Panc1 (cell line): ENCODE measurements at regions not wholly inside any gene's neighbourhood (a gene's known extent, or its start where the extent isn't known, plus 50 kb on each side); places are given as distances from the start of the nearest gene placed in this dataset.

Experiments used
- ATAC-seq: fragments of 200-7000 bp; cut with Tn5 transposase; 2 replicates; pipeline ENCODE4 v1.9.1; 2020; ENCODE audit warnings: mild to moderate bottlenecking, moderate library complexity
- BruUV-seq: library from RNA; stranded (reverse); fragments of 400-500 nt; replicated peaks from 2 replicates; lab custom pipeline; 2021; lab: Mats Ljungman, UMichigan
- CTCF ChIA-PET: fragments of 300-600 bp; sonication (Branson Sonifier 250); formaldehyde crosslinking; loops from one replicate; lab custom pipeline; 2022; ENCODE audit warnings: antibody characterized with exemption; lab: Charles Lee
- POLR2A ChIA-PET: fragments of 300-600 bp; sonication (Branson Sonifier 250); formaldehyde crosslinking; loops from one replicate; lab custom pipeline; 2022; ENCODE audit warnings: antibody characterized with exemption; lab: Charles Lee
- DNase-seq: peaks from one replicate; pipeline ENCODE4 v3.0.0-alpha.2; 2010; ENCODE audit warnings: low read depth, low spot score
- H3K27ac ChIP-seq: 2 replicates; pipeline ENCODE4 v1.5.1; 2011; ENCODE audit warnings: mild to moderate bottlenecking, low read length, inconsistent platforms
- H3K27me3 ChIP-seq: fragments of 200-500 bp; sonication (Bioruptor generic); 2 replicates; pipeline ENCODE4 v1.6.0; 2014; ENCODE audit warnings: low read length, inconsistent platforms; ENCODE audit not compliant: control insufficient read depth, insufficient read depth
- H3K36me3 ChIP-seq: fragments of 200-500 bp; sonication (Bioruptor generic); 2 replicates; pipeline ENCODE4 v1.5.1; 2014; ENCODE audit warnings: inconsistent platforms, mild to moderate bottlenecking, low read length, moderate library complexity; ENCODE audit not compliant: control insufficient read depth, insufficient read depth
- H3K4me1 ChIP-seq: 2 replicates; pipeline ENCODE4 v1.5.1; 2011; ENCODE audit warnings: inconsistent platforms, mild to moderate bottlenecking, low read length, moderate library complexity; ENCODE audit not compliant: control insufficient read depth, insufficient read depth
- H3K4me3 ChIP-seq, 2 experiments: 2 replicates each; pipeline ENCODE4 v1.5.1; 2011 to 2012; ENCODE audit warnings: low read depth in 2 of 2, low read length in 2 of 2, mild to moderate bottlenecking in 2 of 2, inconsistent platforms in 1 of 2, moderate library complexity in 1 of 2
- H3K9me3 ChIP-seq: fragments of 200-500 bp; sonication (Bioruptor generic); 2 replicates; pipeline ENCODE4 v1.5.1; 2014; ENCODE audit warnings: low read depth, mild to moderate bottlenecking, inconsistent platforms, low read length, moderate library complexity; ENCODE audit not compliant: control insufficient read depth, insufficient read depth
- CTCF ChIP-seq: fragments of 450-650 bp; IDR thresholded peaks from 2 replicates; pipeline ENCODE4 v1.5.1; 2017; ENCODE audit warnings: mild to moderate bottlenecking
- POLR2AphosphoS5 ChIP-seq: IDR thresholded peaks from 2 replicates; pipeline ENCODE4 v1.6.1; 2012; ENCODE audit warnings: mild to moderate bottlenecking, low read depth, low read length, moderate library complexity
- REST ChIP-seq, 2 experiments: IDR thresholded peaks; 2 replicates each; pipeline ENCODE4 v1.6.1; 2011 to 2012; ENCODE audit warnings: low read depth in 2 of 2, control low read depth in 1 of 2, low read length in 1 of 2, mild to moderate bottlenecking in 1 of 2, moderate library complexity in 1 of 2; ENCODE audit not compliant: insufficient read depth in 1 of 2
- SIN3A ChIP-seq: IDR thresholded peaks from 2 replicates; pipeline ENCODE4 v1.6.1; 2012; ENCODE audit warnings: low read depth, mild to moderate bottlenecking, low read length, moderate library complexity, borderline replicate concordance; ENCODE audit not compliant: insufficient read depth
- TCF7L2 ChIP-seq: IDR thresholded peaks from 2 replicates; pipeline ENCODE4 v1.6.1; 2011; ENCODE audit warnings: mild to moderate bottlenecking, low read depth, low read length, inconsistent platforms
- in situ Hi-C: cut with HindIII; loops from 2 replicates; pipeline ENCODE4 v1.10.0; 2016; ENCODE audit warnings: low sequenced_read_pairs, low pct_unique_long_range_greater_than_20kb
- intact Hi-C: fragments of 100-400 bp; cut with micrococcal nuclease; formaldehyde crosslinking; loops from one replicate; pipeline ENCODE4 v1.10.0; 2022; ENCODE audit not compliant: unreplicated experiment

- Histone ChIP-seq H3K9me3 (no peaks in the 10 kb centered on the region), H3K36me3 (no peaks in the 10 kb centered on the region), H3K4me1 (no peaks in the 10 kb centered on the region), H3K27me3 (no peaks in the 10 kb centered on the region), H3K27ac (no peak overlapping the region), H3K4me3 (no peak overlapping the region)
- DNase-seq (no peak), ATAC-seq (no peak)
- no TSS peak for BruUV-seq
- in situ Hi-C loops: no loop called here
- CTCF ChIA-PET: no interaction called here
- POLR2A ChIA-PET: no interaction called here
- TF ChIP-seq CTCF (no peak), TCF7L2 (no peak), REST (IDR thresholded peaks at IDR 0.05; ENCODE audit: insufficient read depth in 1 of 2, low read depth in 2 of 2, low read length in 1 of 2) (no peak), POLR2AphosphoS5 (no peak), SIN3A (no peak)
- intact Hi-C loops: no loop called here
These were observed 108.5 kb downstream of the ADRB2 start for GRCh38 chr5:148934895-148935400.

GRCh38 chr5:148937239-148937638 is 110.8 kb downstream of the ADRB2 start:
- intact Hi-C loops (no loop called here), in situ Hi-C loops (no loop called here)
- DNase-seq (no peak), ATAC-seq (no peak)
- no TSS peak for BruUV-seq
- no peaks in the 10 kb centered on the region for H3K4me1 ChIP-seq
- no peak overlapping the region for H3K4me3 ChIP-seq
- no peak overlapping the region for H3K27ac ChIP-seq
- ChIA-PET CTCF (no interaction called here), POLR2A (no interaction called here)
- TF ChIP-seq POLR2AphosphoS5: no peak
- no peak for TF ChIP-seq TCF7L2
- no peak for TF ChIP-seq REST (IDR thresholded peaks at IDR 0.05; ENCODE audit: insufficient read depth in 1 of 2, low read depth in 2 of 2, low read length in 1 of 2)
- no peak for TF ChIP-seq SIN3A
- TF ChIP-seq CTCF: no peak
- no peaks in the 10 kb centered on the region for H3K36me3 ChIP-seq
- H3K9me3 ChIP-seq: no peaks in the 10 kb centered on the region
- H3K27me3 ChIP-seq: no peaks in the 10 kb centered on the region
